ENCODE measurements at regions not wholly inside any gene's neighbourhood (a gene's known extent, or its start where the extent isn't known, plus 50 kb on each side); places are given as distances from the start of the nearest gene placed in this dataset.

GRCh38 chr18:76741346-76741745 is 81.0 kb upstream of the ZNF236 start:
- TF ChIP-seq YY1 (IDR thresholded peaks at IDR 0.05; ENCODE audit: insufficient read depth, insufficient read length): no peak
- TF ChIP-seq ZNF274 (IDR thresholded peaks at IDR 0.05; ENCODE audit: low read depth, low read length): no peak
- no peak for TF ChIP-seq SUZ12 (IDR thresholded peaks at IDR 0.05; ENCODE audit: extremely low read depth, insufficient read depth, insufficient read length)
- no peaks in the 10 kb centered on the region for H3K36me3 ChIP-seq (ENCODE audit: insufficient read depth, insufficient read length, low read length)
- H3K9me3 ChIP-seq (ENCODE audit: insufficient read depth, low read length): no peaks in the 10 kb centered on the region
- DNase-seq (ENCODE audit: low read depth, low spot score): no peak
- H3K4me1 ChIP-seq (ENCODE audit: insufficient read depth, insufficient read length): no peaks in the 10 kb centered on the region
- H3K9ac ChIP-seq (ENCODE audit: insufficient read length, low read depth): no peak overlapping the region
- no peaks in the 10 kb centered on the region for H3K27me3 ChIP-seq (ENCODE audit: insufficient read depth, insufficient read length)
- no peak overlapping the region for H3K4me3 ChIP-seq (ENCODE audit: insufficient read length, low read depth)

- no peak for DNase-seq (ENCODE audit: low read depth, low spot score)
- Histone ChIP-seq H3K36me3 (ENCODE audit: insufficient read depth, insufficient read length, low read length) (no peaks in the 10 kb centered on the region), H3K9me3 (ENCODE audit: insufficient read depth, low read length) (no peaks in the 10 kb centered on the region), H3K4me3 (ENCODE audit: insufficient read length, low read depth) (no peak overlapping the region), H3K27me3 (ENCODE audit: insufficient read depth, insufficient read length) (no peaks in the 10 kb centered on the region), H3K4me1 (ENCODE audit: insufficient read depth, insufficient read length) (no peaks in the 10 kb centered on the region), H3K9ac (ENCODE audit: insufficient read length, low read depth) (no peak overlapping the region)
- TF ChIP-seq ZNF274 (IDR thresholded peaks at IDR 0.05; ENCODE audit: low read depth, low read length) (no peak), SUZ12 (IDR thresholded peaks at IDR 0.05; ENCODE audit: extremely low read depth, insufficient read depth, insufficient read length) (no peak), YY1 (IDR thresholded peaks at IDR 0.05; ENCODE audit: insufficient read depth, insufficient read length) (no peak)
These were observed 86.0 kb upstream of the ZNF236 start for GRCh38 chr18:76736309-76736708.

- DNase-seq (ENCODE audit: low read depth, low spot score): no peak
- no peaks in the 10 kb centered on the region for H3K9me3 ChIP-seq (ENCODE audit: insufficient read depth, low read length)
- no peak overlapping the region for H3K4me3 ChIP-seq (ENCODE audit: insufficient read length, low read depth)
- no peak overlapping the region for H3K9ac ChIP-seq (ENCODE audit: insufficient read length, low read depth)
- H3K36me3 ChIP-seq (ENCODE audit: insufficient read depth, insufficient read length, low read length): no peaks in the 10 kb centered on the region
- TF ChIP-seq ZNF274 (IDR thresholded peaks at IDR 0.05; ENCODE audit: low read depth, low read length) (no peak), YY1 (IDR thresholded peaks at IDR 0.05; ENCODE audit: insufficient read depth, insufficient read length) (no peak), SUZ12 (IDR thresholded peaks at IDR 0.05; ENCODE audit: extremely low read depth, insufficient read depth, insufficient read length) (no peak)
- no peaks in the 10 kb centered on the region for H3K4me1 ChIP-seq (ENCODE audit: insufficient read depth, insufficient read length)
- H3K27me3 ChIP-seq (ENCODE audit: insufficient read depth, insufficient read length): no peaks in the 10 kb centered on the region
These were observed 91.5 kb upstream of the ZNF236 start for GRCh38 chr18:76730901-76731300.

- DNase-seq (ENCODE audit: low read depth, low spot score): no peak
These were observed 94.8 kb upstream of the ZNF236 start for GRCh38 chr18:76727589-76727988.

GRCh38 chr18:76725445-76725844 is 96.9 kb upstream of the ZNF236 start:
- no peaks in the 10 kb centered on the region for H3K36me3 ChIP-seq (ENCODE audit: insufficient read depth, insufficient read length, low read length)
- no peaks in the 10 kb centered on the region for H3K27me3 ChIP-seq (ENCODE audit: insufficient read depth, insufficient read length)
- no peak overlapping the region for H3K9ac ChIP-seq (ENCODE audit: insufficient read length, low read depth)
- H3K4me3 ChIP-seq (ENCODE audit: insufficient read length, low read depth): no peak overlapping the region
- H3K9me3 ChIP-seq (ENCODE audit: insufficient read depth, low read length): no peaks in the 10 kb centered on the region
- H3K4me1 ChIP-seq (ENCODE audit: insufficient read depth, insufficient read length): no peaks in the 10 kb centered on the region
- DNase-seq (ENCODE audit: low read depth, low spot score): no peak
- TF ChIP-seq ZNF274 (IDR thresholded peaks at IDR 0.05; ENCODE audit: low read depth, low read length): no peak
- TF ChIP-seq YY1 (IDR thresholded peaks at IDR 0.05; ENCODE audit: insufficient read depth, insufficient read length): no peak
- TF ChIP-seq SUZ12 (IDR thresholded peaks at IDR 0.05; ENCODE audit: extremely low read depth, insufficient read depth, insufficient read length): no peak

More at GRCh38 chr18:76727589-76727988, 94.8 kb upstream of the ZNF236 start:
- no peaks in the 10 kb centered on the region for H3K4me1 ChIP-seq (ENCODE audit: insufficient read depth, insufficient read length)
- no peak overlapping the region for H3K4me3 ChIP-seq (ENCODE audit: insufficient read length, low read depth)
- no peaks in the 10 kb centered on the region for H3K9me3 ChIP-seq (ENCODE audit: insufficient read depth, low read length)
- no peak for TF ChIP-seq SUZ12 (IDR thresholded peaks at IDR 0.05; ENCODE audit: extremely low read depth, insufficient read depth, insufficient read length)
- TF ChIP-seq ZNF274 (IDR thresholded peaks at IDR 0.05; ENCODE audit: low read depth, low read length): no peak
- no peak for TF ChIP-seq YY1 (IDR thresholded peaks at IDR 0.05; ENCODE audit: insufficient read depth, insufficient read length)
- H3K36me3 ChIP-seq (ENCODE audit: insufficient read depth, insufficient read length, low read length): no peaks in the 10 kb centered on the region
- no peak overlapping the region for H3K9ac ChIP-seq (ENCODE audit: insufficient read length, low read depth)
- no peaks in the 10 kb centered on the region for H3K27me3 ChIP-seq (ENCODE audit: insufficient read depth, insufficient read length)

- H3K27me3 ChIP-seq (ENCODE audit: insufficient read depth, insufficient read length): no peaks in the 10 kb centered on the region
- TF ChIP-seq YY1 (IDR thresholded peaks at IDR 0.05; ENCODE audit: insufficient read depth, insufficient read length) (no peak), SUZ12 (IDR thresholded peaks at IDR 0.05; ENCODE audit: extremely low read depth, insufficient read depth, insufficient read length) (no peak), ZNF274 (IDR thresholded peaks at IDR 0.05; ENCODE audit: low read depth, low read length) (no peak)
- H3K4me3 ChIP-seq (ENCODE audit: insufficient read length, low read depth): no peak overlapping the region
- no peak overlapping the region for H3K9ac ChIP-seq (ENCODE audit: insufficient read length, low read depth)
- DNase-seq (ENCODE audit: low read depth, low spot score): no peak
- no peaks in the 10 kb centered on the region for H3K9me3 ChIP-seq (ENCODE audit: insufficient read depth, low read length)
- no peaks in the 10 kb centered on the region for H3K36me3 ChIP-seq (ENCODE audit: insufficient read depth, insufficient read length, low read length)
- no peaks in the 10 kb centered on the region for H3K4me1 ChIP-seq (ENCODE audit: insufficient read depth, insufficient read length)
These were observed 99.9 kb upstream of the ZNF236 start for GRCh38 chr18:76722224-76723061.

- H3K4me3 ChIP-seq (ENCODE audit: insufficient read length, low read depth): no peak overlapping the region
- no peaks in the 10 kb centered on the region for H3K36me3 ChIP-seq (ENCODE audit: insufficient read depth, insufficient read length, low read length)
- no peaks in the 10 kb centered on the region for H3K9me3 ChIP-seq (ENCODE audit: insufficient read depth, low read length)
- no peaks in the 10 kb centered on the region for H3K27me3 ChIP-seq (ENCODE audit: insufficient read depth, insufficient read length)
- H3K9ac ChIP-seq (ENCODE audit: insufficient read length, low read depth): no peak overlapping the region
- TF ChIP-seq ZNF274 (IDR thresholded peaks at IDR 0.05; ENCODE audit: low read depth, low read length) (no peak), SUZ12 (IDR thresholded peaks at IDR 0.05; ENCODE audit: extremely low read depth, insufficient read depth, insufficient read length) (no peak), YY1 (IDR thresholded peaks at IDR 0.05; ENCODE audit: insufficient read depth, insufficient read length) (no peak)
- DNase-seq (ENCODE audit: low read depth, low spot score): no peak
- H3K4me1 ChIP-seq (ENCODE audit: insufficient read depth, insufficient read length): no peaks in the 10 kb centered on the region
These were observed 101.0 kb upstream of the ZNF236 start for GRCh38 chr18:76721207-76721996.
